GM18499 (cell line): ENCODE measurements at regions not wholly inside any gene's neighbourhood (a gene's known extent, or its start where the extent isn't known, plus 50 kb on each side); places are given as distances from the start of the nearest gene placed in this dataset.

Experiments
- ATAC-seq: cut with Tn5 transposase; IDR thresholded peaks from one replicate; pipeline ENCODE4 v1.9.1; 2021; ENCODE audit warnings: moderate number of reproducible peaks; ENCODE audit not compliant: insufficient read depth, unreplicated experiment

DNA sequence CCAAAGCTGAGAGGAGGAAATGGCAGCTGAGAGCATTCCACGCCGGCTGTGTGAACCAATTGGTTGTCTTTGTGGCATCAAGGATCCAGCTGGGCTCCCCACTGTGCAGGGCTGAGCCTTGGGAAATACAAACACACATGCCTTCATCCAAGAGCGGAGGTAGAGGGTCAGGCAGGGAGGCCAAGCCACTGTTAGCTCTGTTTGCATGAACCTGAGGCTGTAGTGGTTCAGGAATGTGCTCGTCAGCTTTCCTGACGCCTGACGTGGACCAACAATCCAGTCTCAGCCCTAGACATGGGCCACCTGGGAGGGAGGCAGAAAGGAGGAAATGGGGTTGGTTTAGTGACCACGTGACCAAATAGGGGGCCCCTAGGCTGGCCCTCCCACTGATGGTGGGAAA, 276.9 kb downstream of the TLE3 start:
- ATAC-seq: no peak

GRCh38 chr15:69823223-69823907, 274.4 kb downstream of the TLE3 start:
- ATAC-seq: no peak

DNA sequence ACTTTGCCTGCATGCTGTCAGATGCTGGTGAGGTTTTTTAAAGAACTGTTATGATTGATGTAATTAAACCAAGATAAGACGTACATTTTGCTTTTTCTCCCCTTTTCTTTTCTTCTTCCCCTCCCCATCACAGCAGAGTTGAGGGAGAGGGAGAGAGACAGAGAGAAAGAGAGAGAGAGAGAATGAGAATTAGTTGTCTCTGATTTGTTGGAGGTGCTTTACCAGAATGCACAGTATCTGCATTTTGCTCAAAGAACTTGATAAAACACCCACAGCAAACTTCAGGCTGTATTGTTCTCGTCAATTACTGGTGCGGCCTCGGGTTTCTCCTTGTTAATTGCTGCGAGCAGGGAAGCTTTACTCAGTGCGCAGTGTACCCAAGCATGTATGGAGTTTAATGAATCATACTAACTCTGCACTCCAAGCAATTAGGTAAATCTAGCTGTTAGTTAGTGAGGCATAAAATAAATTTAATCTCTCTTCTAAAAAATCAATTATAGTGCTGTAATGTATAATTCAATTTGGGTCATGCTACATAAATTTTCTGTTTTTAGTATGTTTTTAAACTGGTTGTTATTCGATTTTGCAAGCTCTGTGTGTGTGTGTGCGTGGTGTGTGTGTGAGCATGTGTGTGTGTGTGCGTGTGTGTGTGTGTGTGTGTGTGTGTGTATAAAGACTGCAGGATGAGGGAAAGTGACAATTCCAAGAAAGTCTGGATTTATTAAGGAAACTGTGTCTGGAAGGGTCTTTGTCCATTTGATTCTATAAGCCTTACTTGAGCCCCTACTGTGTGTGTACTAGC, 273.4 kb downstream of the TLE3 start:
- no peak for ATAC-seq

DNA sequence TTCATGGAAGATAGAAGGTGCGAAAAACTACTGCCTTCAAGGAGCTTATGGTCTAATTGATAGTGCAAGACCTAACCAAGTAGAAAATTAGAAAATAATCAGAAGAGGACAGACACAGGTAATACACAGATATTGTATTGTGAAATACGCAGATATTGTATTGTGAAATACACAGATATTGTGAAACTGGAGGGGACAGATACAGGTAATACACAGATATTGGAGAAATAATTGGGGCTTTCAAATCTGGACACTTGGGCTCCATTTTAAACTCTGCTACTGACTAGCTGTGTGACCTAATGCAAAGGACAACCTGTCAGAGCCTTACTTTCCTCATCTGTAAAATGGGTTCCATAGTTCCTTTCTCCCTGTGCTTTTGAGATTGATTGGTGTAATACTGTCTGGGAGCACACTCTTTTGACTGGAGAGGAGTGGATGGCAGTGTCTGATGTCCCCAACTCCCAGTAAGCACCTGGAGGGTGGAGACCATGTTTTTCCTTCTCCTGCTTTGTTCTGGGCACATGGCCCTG, 272.8 kb downstream of the TLE3 start:
- ATAC-seq: no peak

- no peak for ATAC-seq
Measured at GRCh38 chr15:69825941-69826818, 271.5 kb downstream of the TLE3 start.

DNA sequence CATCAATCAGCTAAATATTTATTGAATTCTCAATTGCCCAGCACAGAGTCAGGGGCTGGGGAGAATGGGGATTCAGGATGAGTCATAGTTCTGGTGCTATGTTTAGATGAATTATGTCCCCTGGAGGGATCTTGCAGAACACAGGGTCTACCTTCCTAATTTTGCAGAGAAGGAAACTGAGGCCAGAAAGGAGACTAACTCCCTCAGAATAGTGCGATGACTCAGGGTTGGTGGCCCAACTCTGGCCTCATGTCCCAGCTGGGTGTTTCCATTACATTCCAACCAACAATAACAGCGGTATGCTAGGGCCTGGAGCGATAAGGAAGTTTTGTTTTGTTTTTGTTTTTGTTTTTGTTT, 270.9 kb downstream of the TLE3 start:
- no peak for ATAC-seq

- ATAC-seq: no peak
Measured at GRCh38 chr15:69827751-69828150, 270.0 kb downstream of the TLE3 start.

GRCh38 chr15:69828181-69828828, 269.4 kb downstream of the TLE3 start:
- ATAC-seq: no peak

GRCh38 chr15:69829974-69830373, 267.7 kb downstream of the TLE3 start:
- ATAC-seq: no peak

GRCh38 chr15:69830430-69830829, 267.3 kb downstream of the TLE3 start:
- no peak for ATAC-seq

DNA sequence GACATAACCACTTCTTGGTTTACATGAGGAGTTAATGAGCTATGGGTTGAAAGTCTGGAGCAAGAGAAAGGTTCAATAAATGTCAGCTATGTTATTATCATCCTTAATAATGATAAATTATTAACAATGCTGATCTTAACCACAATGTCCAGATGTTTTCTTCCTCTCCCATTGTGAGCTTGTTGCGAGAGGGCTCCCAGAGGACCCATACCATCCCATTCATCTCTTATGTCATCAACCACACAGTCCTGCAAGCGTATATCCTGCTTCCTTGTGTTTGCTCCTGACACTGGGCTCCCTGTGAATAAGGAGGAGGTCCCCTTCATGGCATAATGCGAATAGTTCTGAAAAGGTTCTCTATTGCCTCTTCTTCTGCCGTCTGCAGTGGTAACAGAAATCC, 266.8 kb downstream of the TLE3 start:
- no peak for ATAC-seq

DNA sequence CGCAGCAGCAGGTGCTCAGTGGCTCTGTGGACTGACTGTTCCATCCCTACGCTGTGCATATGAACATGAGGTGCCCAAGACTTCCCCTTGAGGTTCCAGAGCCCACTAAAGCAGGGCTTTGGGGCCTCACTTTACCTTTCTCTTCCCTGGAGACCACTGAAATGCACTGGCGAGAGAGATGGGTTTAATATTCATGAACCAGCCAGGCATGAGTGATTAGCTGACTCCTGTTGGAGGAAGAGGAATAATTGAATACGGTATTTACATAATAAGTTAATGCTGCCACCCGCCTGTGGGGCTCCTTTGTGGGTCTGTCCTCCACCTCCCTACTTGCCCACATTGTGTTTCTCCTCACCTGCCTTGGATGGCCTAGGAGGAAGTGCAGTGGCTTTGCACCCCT, 263.4 kb downstream of the TLE3 start:
- ATAC-seq: no peak

DNA sequence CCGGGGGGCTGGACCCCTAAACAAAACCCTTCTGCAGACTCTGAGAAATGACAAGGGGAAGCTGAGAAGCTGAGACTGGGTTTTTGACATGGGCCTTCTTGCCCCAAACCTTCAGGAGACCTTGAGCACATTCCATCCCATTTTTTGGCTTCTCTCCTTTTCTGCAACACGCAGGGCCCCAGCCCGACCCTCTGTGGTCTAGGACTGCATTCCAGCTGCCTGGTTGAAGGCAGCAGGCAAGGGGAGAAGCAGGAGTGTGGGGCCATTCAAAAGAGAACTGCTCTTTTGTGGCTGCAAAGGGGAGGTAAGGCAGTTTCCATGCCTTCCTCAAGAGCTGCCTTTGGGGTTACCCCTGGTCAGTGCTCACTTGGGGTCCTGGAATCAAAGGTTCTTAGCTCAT, 263.0 kb downstream of the TLE3 start:
- ATAC-seq: no peak

DNA sequence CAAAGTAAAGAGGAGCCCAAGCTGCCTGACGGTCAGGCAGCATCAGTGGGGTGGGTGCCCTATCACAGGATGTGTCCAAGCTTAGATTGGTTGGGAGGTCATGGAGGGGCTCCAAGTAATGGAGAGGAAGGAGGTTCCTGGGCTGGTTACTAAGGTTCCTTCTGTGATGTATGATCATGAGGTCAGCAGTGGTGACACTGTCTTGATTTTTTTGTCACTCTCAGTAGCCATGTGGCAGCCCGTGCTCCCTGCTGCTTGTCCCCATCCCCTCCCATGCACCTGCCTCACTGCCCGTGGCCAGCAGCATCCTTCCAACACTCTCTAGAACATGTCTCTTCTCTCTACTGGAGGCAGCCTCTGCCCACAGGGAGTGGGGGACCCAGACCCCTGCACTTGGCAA, 261.7 kb downstream of the TLE3 start:
- no peak for ATAC-seq

DNA sequence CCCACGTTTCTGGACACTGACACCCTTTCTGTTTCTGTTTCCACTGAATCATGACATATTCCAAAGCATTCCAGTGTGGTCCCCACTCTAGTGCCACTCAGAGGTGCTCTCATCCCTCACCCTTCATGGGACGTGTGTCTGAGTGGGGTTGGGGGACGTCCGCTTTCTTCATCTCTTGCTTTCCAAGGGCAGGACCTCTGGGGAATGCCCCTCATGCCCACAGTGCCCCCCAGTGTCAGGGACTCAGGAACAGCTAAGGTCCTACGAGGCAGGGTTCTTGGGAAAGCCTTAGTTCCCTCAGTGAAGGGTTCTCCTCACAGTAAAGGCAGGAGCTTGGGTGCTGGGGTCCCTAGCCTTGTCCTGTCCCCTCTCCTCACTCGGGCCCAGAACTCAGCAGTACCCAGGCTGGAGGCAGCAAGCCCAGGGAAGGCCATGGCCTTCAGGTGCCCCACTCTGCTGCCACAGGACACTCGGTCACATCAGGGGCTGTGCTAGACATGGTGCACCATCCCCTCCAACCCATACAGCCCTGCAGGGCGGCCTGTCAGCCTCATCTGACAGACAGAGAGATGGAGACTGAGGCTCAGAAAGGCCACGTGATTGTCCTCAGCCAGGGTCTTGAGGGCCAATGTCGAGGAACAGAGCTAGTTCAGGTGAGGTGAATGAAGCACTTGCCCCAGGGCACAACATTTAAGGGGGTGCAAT, 261.0 kb downstream of the TLE3 start:
- no peak for ATAC-seq

GRCh38 chr15:69838338-69838737, 259.4 kb downstream of the TLE3 start:
- ATAC-seq: no peak

DNA sequence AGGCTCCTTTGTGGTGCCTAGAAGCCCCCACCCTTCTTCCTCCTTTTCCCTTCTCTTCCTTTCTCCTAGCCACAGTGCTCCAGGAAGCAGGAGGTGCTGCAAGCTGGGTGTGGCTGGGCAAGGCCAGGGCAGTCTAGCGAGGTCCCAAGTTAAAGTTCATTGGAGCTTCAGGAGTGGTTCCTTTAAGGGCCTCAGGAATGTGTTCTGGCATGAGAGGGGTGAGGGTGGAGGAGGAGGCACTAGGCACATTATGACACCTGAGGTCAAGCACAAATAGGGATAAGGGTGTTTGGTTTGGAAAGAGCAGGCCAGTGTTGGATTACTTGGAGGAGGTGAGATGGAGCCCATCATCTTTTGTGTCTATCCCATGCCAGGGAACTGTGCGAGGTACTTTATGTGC, 258.7 kb downstream of the TLE3 start:
- ATAC-seq: no peak

DNA sequence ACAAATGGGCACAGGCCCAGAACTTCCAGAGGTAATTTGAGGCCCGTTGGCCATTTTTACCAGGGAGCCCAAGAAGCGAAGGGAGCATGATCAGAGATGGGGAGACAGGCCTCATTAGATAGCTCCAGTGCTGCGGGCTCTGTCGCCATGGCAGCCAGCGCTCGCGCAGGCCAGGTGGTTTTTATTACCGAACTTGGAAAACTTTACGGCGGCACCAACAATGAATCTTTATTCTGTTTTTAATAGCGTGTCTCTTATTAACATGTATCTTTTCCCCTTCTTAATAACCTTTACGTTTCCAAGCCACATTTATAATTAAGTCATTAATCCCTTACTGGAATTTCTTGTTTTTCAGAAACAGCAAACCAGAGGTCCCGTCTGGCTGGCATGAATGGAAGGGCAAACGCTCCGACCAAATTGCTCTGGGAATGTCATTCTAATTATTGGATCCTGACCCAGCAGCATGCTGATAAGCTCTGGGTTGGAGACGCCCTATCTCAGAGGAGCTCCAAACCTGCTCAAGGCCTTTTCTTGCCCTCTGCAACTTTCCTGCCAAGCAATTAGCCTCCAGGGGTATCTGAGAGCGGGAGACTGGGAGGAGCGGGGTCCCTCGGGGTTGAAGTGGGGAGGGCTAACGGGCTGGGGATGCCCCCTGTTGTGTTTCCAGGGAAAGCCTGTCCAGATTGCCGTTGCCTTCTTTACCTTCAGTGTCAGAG, 256.4 kb downstream of the TLE3 start:
- ATAC-seq: no peak

DNA sequence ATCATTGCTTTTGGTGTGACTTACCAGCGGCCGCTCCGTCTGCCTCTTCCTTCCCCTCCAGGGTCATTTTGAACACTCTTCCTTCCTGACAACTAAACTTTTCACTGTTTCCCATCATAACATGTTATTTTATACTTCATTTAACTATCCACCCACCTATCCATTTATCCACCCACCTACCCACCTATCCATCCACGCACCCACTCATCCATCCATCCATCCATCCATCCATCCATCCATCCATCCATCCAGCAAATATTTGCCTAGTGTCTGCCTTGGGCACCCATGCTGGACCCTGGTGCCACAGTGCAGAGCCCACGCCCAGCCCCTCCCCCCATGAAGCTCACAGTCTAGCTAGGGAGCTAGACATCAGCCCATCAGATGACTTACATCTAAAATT, 254.9 kb downstream of the TLE3 start:
- no peak for ATAC-seq
